ENCODE measurements at regions not wholly inside any gene's neighbourhood (a gene's known extent, or its start where the extent isn't known, plus 50 kb on each side); places are given as distances from the start of the nearest gene placed in this dataset.

DNA sequence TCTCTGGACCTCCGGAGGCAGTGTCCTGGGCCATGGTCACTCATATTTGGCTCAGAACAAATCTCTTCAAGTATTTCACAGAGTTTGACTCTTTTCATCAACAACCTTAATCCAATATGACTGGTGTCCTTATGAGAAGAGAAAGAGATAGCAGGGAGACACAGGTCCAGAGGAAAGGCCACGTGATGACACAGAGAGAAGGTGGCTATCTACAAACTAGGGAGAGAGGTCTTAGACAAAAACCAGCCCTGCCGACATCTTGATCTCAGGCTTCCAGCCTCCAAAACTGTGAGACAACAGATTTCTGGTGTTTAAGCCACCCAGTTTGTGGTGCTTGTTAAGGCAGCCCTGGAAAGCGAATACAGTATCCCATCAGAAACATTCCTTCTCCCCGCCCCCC is 237.1 kb upstream of the PROK2 start:
- TF ChIP-seq CTCF (IDR thresholded peaks at IDR 0.05; ENCODE audit: borderline replicate concordance, insufficient read depth, low read depth, low read length) = no peak
- no peak overlapping the region for H3K4me3 ChIP-seq (ENCODE audit: low read depth, low read length)

- no peak overlapping the region for H3K4me3 ChIP-seq (ENCODE audit: low read depth, low read length)
- no peak for TF ChIP-seq CTCF (IDR thresholded peaks at IDR 0.05; ENCODE audit: borderline replicate concordance, insufficient read depth, low read depth, low read length)
These were observed 236.6 kb upstream of the PROK2 start for GRCh38 chr3:72021531-72021930.

DNA sequence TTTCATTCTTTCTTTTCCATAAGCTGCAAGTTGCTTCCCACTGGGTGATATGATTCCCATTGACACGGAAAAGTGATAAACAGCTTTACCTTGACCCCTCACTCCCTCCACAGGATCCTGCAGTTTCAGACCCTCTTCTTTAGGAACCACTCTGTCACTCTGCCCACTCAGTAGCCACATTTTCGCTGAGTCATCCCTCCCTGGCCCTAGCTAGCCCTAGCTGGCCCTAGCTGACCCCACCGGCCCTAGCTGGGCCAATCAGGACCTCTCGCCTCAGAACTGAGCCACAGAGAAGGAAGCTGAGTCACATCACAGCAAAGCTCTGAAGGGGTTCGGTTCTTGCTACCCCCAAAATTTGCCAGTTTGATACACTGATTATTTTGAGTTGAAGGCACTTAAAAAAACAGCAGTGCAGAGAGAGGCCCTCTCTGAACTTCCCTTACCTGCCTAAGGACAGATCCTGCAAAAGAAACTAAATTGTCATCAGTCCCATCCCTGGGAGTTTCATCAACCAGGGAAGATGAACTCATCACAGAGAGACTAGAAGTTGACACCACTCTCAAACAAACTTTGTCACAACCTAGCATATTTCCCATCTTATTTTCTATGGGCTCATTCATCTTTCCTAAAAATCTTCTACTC is 233.5 kb upstream of the PROK2 start:
- no peak overlapping the region for H3K4me3 ChIP-seq (ENCODE audit: low read depth, low read length)
- no peak for TF ChIP-seq CTCF (IDR thresholded peaks at IDR 0.05; ENCODE audit: borderline replicate concordance, insufficient read depth, low read depth, low read length)

DNA sequence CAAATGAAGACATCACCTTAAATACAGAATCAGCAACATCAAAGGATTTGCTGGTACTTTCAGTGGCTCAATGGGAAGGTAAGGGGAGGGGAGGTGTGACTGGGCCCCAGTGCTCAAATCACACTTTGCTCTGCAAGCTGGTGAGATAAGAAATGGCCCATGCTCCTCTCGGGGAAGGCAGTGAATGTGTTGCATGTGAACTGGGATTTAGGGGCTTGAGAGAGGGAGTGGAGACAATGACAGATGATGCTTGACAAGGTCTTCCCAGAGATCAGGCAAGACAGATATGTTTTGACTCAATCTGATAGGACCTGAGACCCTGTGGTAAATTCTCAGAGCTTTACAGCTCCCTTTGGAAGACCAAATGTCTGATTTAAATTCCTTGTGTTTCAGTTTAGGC is 233.0 kb upstream of the PROK2 start:
- H3K4me3 ChIP-seq (ENCODE audit: low read depth, low read length) = no peak overlapping the region
- no peak for TF ChIP-seq CTCF (IDR thresholded peaks at IDR 0.05; ENCODE audit: borderline replicate concordance, insufficient read depth, low read depth, low read length)

DNA sequence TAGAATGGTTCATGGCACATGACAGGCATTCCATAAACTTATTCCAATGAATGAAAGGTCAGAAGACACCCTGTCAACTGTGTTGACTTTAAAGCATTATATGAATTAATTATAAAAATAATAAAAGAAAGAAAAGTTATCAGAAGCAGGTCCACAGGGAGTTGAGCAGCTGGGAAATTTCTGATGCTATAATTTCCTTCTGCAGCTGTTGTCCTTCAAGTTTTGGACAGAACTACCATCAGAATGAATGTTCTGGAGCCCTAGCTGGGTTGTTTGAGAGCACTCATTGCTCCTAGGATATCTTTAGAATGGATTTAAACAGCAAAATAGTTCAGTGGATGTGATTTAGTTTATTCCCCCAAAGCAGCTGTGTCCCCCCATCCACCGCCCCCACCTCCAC is 232.4 kb upstream of the PROK2 start:
- H3K4me3 ChIP-seq (ENCODE audit: low read depth, low read length) = no peak overlapping the region

GRCh38 chr3:72015463-72015862 is 230.5 kb upstream of the PROK2 start:
- TF ChIP-seq CTCF (IDR thresholded peaks at IDR 0.05; ENCODE audit: borderline replicate concordance, insufficient read depth, low read depth, low read length) = no peak

More for the DNA sequence above, 232.4 kb upstream of the PROK2 start:
- no peak for TF ChIP-seq CTCF (IDR thresholded peaks at IDR 0.05; ENCODE audit: borderline replicate concordance, insufficient read depth, low read depth, low read length)

GRCh38 chr3:72013084-72013483 is 228.1 kb upstream of the PROK2 start:
- no peak for TF ChIP-seq CTCF (IDR thresholded peaks at IDR 0.05; ENCODE audit: borderline replicate concordance, insufficient read depth, low read depth, low read length)
- no peak overlapping the region for H3K4me3 ChIP-seq (ENCODE audit: low read depth, low read length)

More at GRCh38 chr3:72015463-72015862, 230.5 kb upstream of the PROK2 start:
- no peak overlapping the region for H3K4me3 ChIP-seq (ENCODE audit: low read depth, low read length)

All from GM12875 (cell line).